ENCODE measurements at regions not wholly inside any gene's neighbourhood (a gene's known extent, or its start where the extent isn't known, plus 50 kb on each side); places are given as distances from the start of the nearest gene placed in this dataset.

DNA sequence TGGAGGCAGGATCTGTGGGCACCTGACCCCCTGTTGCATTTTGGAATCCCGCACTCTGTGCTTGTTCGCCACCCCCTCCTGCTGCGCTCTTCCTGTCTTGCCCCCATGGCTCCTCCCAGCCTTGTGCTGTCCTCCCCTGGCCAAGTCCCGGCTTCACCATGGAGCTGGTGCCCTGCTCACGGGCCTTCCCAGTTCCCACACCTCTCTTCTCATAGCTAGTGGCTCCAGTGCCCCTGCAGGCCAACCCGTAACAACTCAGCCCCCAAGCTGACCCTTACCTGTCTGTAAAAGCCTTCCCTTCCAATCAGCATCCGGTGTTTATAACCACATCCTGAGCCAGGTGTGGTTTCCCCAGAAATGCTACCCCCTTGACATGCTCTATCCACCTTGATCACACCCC lies 407.7 kb upstream of the C2CD4B start:
- H3K4me3 ChIP-seq = no peak overlapping the region
- no peaks in the 10 kb centered on the region for H3K27me3 ChIP-seq
- no peaks in the 10 kb centered on the region for H3K36me3 ChIP-seq
- no peak for DNase-seq (ENCODE audit: low spot score)
- no peaks in the 10 kb centered on the region for H3K9me3 ChIP-seq
- no peak for TF ChIP-seq CTCF (IDR thresholded peaks at IDR 0.05)
- H3K27ac ChIP-seq = no peak overlapping the region
- H3K4me1 ChIP-seq = peaks cover 0 to 19% of the 10 kb centered on the region in 2 donors

DNA sequence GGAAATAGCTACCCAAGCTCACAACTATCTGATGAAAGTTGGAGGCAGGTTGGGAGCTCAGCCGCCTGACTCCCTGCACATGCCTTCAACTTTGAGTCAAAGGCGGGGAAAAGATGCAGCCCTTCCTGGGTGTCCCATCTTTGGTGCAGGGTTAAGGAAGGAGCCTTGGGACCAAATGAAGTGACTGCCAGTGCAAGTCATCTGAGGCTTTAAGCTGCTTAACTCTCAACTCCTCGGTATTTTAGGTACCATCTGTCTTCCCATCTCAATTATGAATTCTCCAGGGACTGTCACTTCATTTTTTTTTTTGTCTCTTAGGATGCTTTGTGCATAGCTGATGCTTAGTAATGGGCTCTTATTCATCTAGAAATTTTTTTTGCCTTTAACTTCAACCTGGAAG lies 408.8 kb upstream of the C2CD4B start:
- H3K27me3 ChIP-seq = no peaks in the 10 kb centered on the region
- no peak for TF ChIP-seq CTCF (IDR thresholded peaks at IDR 0.05)
- H3K9me3 ChIP-seq = no peaks in the 10 kb centered on the region
- H3K27ac ChIP-seq = no peak overlapping the region
- no peaks in the 10 kb centered on the region for H3K36me3 ChIP-seq
- no peak for DNase-seq (ENCODE audit: low spot score)
- H3K4me3 ChIP-seq = no peak overlapping the region
- peaks cover 0 to 19% of the 10 kb centered on the region in 2 donors for H3K4me1 ChIP-seq

- H3K4me1 ChIP-seq = peaks cover 0 to 6% of the 10 kb centered on the region in 2 donors
These were observed 413.5 kb upstream of the C2CD4B start for GRCh38 chr15:62578546-62578945.

DNA sequence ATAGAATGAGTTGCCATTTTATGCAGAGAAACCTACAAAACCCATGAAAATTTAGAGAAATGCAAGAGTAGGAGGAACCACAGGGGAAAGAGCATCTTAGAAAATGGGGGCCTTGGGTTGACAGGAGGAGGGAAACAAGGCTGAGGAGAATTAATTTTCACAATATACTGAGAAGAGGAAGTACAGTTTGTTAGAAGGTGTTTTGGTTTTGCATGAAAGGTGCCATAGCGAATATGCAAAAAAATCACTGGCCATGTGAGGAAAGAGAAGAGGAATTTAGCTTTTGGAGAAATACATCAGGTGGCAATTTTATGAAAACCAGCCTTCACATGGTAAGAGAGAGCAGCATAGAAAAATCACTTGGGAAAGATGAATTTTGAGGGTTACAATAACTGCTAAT lies 413.9 kb upstream of the C2CD4B start:
- TF ChIP-seq CTCF (IDR thresholded peaks at IDR 0.05) = no peak
- Histone ChIP-seq H3K36me3 (no peaks in the 10 kb centered on the region), H3K27ac (no peak overlapping the region), H3K4me1 (peaks cover 0 to 6% of the 10 kb centered on the region in 2 donors), H3K4me3 (no peak overlapping the region), H3K9me3 (no peaks in the 10 kb centered on the region), H3K27me3 (no peaks in the 10 kb centered on the region)
- DNase-seq (ENCODE audit: low spot score) = no peak

More at GRCh38 chr15:62578546-62578945, 413.5 kb upstream of the C2CD4B start:
- Histone ChIP-seq H3K27me3 (no peaks in the 10 kb centered on the region), H3K36me3 (no peaks in the 10 kb centered on the region), H3K27ac (no peak overlapping the region), H3K9me3 (no peaks in the 10 kb centered on the region), H3K4me3 (no peak overlapping the region)
- DNase-seq (ENCODE audit: low spot score) = no peak
- no peak for TF ChIP-seq CTCF (IDR thresholded peaks at IDR 0.05)

DNA sequence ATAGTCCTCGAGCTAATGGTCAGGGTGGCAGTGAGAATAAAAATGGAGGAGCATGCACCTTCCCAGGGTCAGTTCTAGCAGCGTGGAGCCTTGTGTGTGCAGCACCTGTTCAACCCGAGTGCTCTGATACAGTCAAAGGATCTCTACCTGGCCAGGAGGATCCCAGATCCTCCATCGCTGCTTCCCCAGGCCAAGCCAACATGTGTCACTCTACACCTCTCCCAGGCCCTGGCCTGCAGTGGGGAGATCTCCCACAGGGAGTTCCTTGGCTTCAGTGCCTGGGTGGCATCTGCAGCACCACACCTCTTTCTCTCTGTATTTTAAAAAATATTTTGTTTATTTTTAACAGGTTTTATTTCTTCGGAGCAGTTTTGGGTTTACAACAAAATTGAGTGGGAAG lies 414.8 kb upstream of the C2CD4B start:
- no peak for TF ChIP-seq CTCF (IDR thresholded peaks at IDR 0.05)
- no peak for DNase-seq (ENCODE audit: low spot score)
- no peaks in the 10 kb centered on the region for H3K36me3 ChIP-seq
- no peaks in the 10 kb centered on the region for H3K27me3 ChIP-seq
- no peak overlapping the region for H3K4me3 ChIP-seq
- H3K9me3 ChIP-seq = no peaks in the 10 kb centered on the region
- H3K4me1 ChIP-seq = peaks cover 0 to 6% of the 10 kb centered on the region in 2 donors
- H3K27ac ChIP-seq = no peak overlapping the region

GRCh38 chr15:62582580-62582979 lies 417.5 kb upstream of the C2CD4B start:
- Histone ChIP-seq H3K27ac (no peak overlapping the region), H3K4me1 (peaks cover 0 to 6% of the 10 kb centered on the region in 2 donors), H3K4me3 (no peak overlapping the region), H3K36me3 (no peaks in the 10 kb centered on the region), H3K27me3 (no peaks in the 10 kb centered on the region), H3K9me3 (no peaks in the 10 kb centered on the region)
- no peak for DNase-seq (ENCODE audit: low spot score)
- no peak for TF ChIP-seq CTCF (IDR thresholded peaks at IDR 0.05)

All from right atrium auricular region (tissue), 2 donors.